GM21515 (cell line): ENCODE measurements at regions not wholly inside any gene's neighbourhood (a gene's known extent, or its start where the extent isn't known, plus 50 kb on each side); places are given as distances from the start of the nearest gene placed in this dataset.
"Not testable (repeated sequence)": the region's sequence is repeated elsewhere in the genome, so short reads cannot be mapped to it uniquely, and the experiment has no call there.

Experiments used
- ATAC-seq: cut with Tn5 transposase; IDR thresholded peaks from one replicate; pipeline ENCODE4 v1.9.1; 2021; ENCODE audit not compliant: unreplicated experiment

GRCh38 chr6:133046576-133046975, 194.6 kb upstream of the EYA4 start:
- ATAC-seq = no peak

GRCh38 chr6:133047065-133047665, 194.0 kb upstream of the EYA4 start:
- no peak for ATAC-seq

GRCh38 chr6:133047706-133048105, 193.5 kb upstream of the EYA4 start:
- ATAC-seq = no peak

GRCh38 chr6:133051240-133051639, 189.9 kb upstream of the EYA4 start:
- ATAC-seq = no peak

GRCh38 chr6:133052465-133052864, 188.7 kb upstream of the EYA4 start:
- ATAC-seq = no peak

- ATAC-seq = no peak
Measured at GRCh38 chr6:133055441-133055966, 185.7 kb upstream of the EYA4 start.

- no peak for ATAC-seq
Measured at GRCh38 chr6:133057352-133057751, 183.8 kb upstream of the EYA4 start.

- ATAC-seq = no peak
Measured at GRCh38 chr6:133062077-133062476, 179.1 kb upstream of the EYA4 start.

GRCh38 chr6:133062696-133063306, 178.4 kb upstream of the EYA4 start:
- no peak for ATAC-seq

- no peak for ATAC-seq
Measured at GRCh38 chr6:133067960-133068359, 173.2 kb upstream of the EYA4 start.

- ATAC-seq = no peak
Measured at GRCh38 chr6:133070410-133071043, 170.6 kb upstream of the EYA4 start.

- ATAC-seq = no peak
Measured at GRCh38 chr6:133079901-133080300, 161.3 kb upstream of the EYA4 start.

- ATAC-seq = no peak
Measured at GRCh38 chr6:133083248-133083967, 157.7 kb upstream of the EYA4 start.

- ATAC-seq = no peak
Measured at GRCh38 chr6:133085471-133085870, 155.7 kb upstream of the EYA4 start.

- no peak for ATAC-seq
Measured at GRCh38 chr6:133085896-133086295, 155.3 kb upstream of the EYA4 start.

GRCh38 chr6:133088931-133089695, 152.0 kb upstream of the EYA4 start:
- ATAC-seq = no peak

GRCh38 chr6:133092199-133092598, 149.0 kb upstream of the EYA4 start:
- no peak for ATAC-seq

- ATAC-seq = no peak
Measured at GRCh38 chr6:133092771-133093170, 148.4 kb upstream of the EYA4 start.

GRCh38 chr6:133093211-133093610, 147.9 kb upstream of the EYA4 start:
- not testable (repeated sequence) for ATAC-seq

- ATAC-seq = no peak
Measured at GRCh38 chr6:133093956-133094355, 147.2 kb upstream of the EYA4 start.

GRCh38 chr6:133097208-133097607, 143.9 kb upstream of the EYA4 start:
- ATAC-seq = no peak
